ENCODE measurements at regions not wholly inside any gene's neighbourhood (a gene's known extent, or its start where the extent isn't known, plus 50 kb on each side); places are given as distances from the start of the nearest gene placed in this dataset.

DNA sequence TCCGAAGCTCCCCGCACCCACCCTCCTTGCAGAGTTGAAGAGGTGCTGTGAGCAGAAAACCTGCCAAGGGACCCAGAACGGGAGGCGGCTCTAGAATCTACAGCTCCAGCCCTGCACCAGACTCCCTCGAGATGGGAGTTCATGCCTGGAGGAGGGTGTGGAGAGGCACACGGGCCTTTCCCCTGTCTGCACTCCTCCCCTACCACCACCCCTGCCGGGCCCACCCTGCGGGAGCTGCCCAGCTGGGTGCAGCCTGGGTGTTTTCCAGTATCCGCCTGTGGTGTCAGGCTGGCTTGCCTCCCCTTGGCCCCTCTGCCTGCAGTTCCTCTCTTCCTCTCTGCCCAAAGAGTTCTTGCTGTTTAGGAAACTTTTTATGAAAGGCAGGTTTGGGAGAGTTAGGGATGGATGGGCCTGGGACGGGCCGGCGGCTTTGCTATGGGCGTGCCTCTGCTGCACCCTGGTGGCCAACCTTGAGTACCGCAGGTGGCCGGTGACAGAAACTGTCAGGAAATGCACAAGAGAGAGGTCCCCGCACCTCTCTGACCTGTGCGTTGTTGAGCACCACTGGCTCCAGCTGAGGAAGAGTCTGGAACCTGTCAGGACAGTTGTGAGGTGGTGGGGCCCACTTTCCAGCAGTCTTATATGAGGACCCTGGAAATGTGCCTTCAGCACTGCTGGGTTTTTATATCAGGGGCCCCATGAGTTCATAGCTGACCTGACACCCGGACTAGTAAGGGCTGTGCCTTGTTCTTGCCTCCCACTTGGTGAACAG, 354.1 kb downstream of the SEC14L1 start:
- Histone ChIP-seq H3K4me3 (no peak overlapping the region), H3K9ac (ENCODE audit: insufficient read depth in 1 of 2, low read depth in 2 of 2, low read length in 2 of 2) (no peak overlapping the region), H3K4me1 (replicated peaks in 1 of 2; ENCODE audit: control insufficient read depth in 2 of 2, insufficient read depth in 2 of 2, low read length in 2 of 2) (peaks cover 0 to 10% of the 10 kb centered on the region in 2 experiments; a peak in 1 of 5 replicates), H3K27me3 (ENCODE audit: control insufficient read depth in 2 of 2, insufficient read depth in 2 of 2, low read length in 2 of 2) (no peaks in the 10 kb centered on the region), H2AFZ (ENCODE audit: low read depth, low read length) (no peak overlapping the region), H3K4me2 (ENCODE audit: insufficient read depth, low read length) (no peak overlapping the region), H3K36me3 (ENCODE audit: control insufficient read depth, insufficient read depth, low read length) (peaks cover 74% of the 10 kb centered on the region; the same call in 2 of the 3 replicates), H3K9me3 (replicated peaks; ENCODE audit: control insufficient read depth, insufficient read depth, low read depth, low read length) (no peaks in the 10 kb centered on the region), H3K79me2 (ENCODE audit: control insufficient read depth, insufficient read depth, low read length) (no peaks in the 10 kb centered on the region), H4K20me1 (replicated peaks; ENCODE audit: control insufficient read depth, insufficient read depth, low read length) (peaks cover 6% of the 10 kb centered on the region; the same call in 1 of the 2 replicates), H3K9me1 (ENCODE audit: control insufficient read depth, insufficient read depth, low read length) (no peaks in the 10 kb centered on the region), H3K27ac (ENCODE audit: extremely low read depth, low read depth, low read length) (no peak overlapping the region)
- 45% methylated on average over 17 of the region's 18 CpGs for WGBS (ENCODE audit: insufficient coverage, low coverage, missing lambda C conversion rate)
- intact Hi-C loops (cut with micrococcal nuclease) (loop anchor here (1.0 kb wide), 3 partner anchors 65 to 164 kb away; no protein-coding TSS in a partner anchor), in situ Hi-C loops (cut with MboI) (loop anchor here (5.0 kb wide), 1 partner anchor 68 kb away; no protein-coding TSS in a partner anchor)
- BruUV-seq (replicated peaks), result no TSS peak
- ATAC-seq, result peak; percentile 94
- CTCF ChIA-PET (ENCODE audit: low intra/inter-chr PET ratio), result interaction anchor here (0.8 to 4.1 kb wide), 4 partner anchors 64 to 627 kb away, joined by 3 to 43 read pairs (median 23); no protein-coding TSS in a partner anchor
- FAIRE-seq, result peak; percentile 90
- POLR2A ChIA-PET, result interaction anchor here (0.9 to 1.2 kb wide), 2 partner anchors 66 to 163 kb away, joined by 3 to 5 read pairs; no protein-coding TSS in a partner anchor
- peak; percentile 77 to 84 (median 83) for DNase-seq (ENCODE audit: extremely low read depth in 1 of 4, low spot score in 3 of 4)
- TF ChIP-seq TCFL5 (CRISPR knock-in tag; conservative IDR thresholded peaks at IDR 0.05) (no peak), FOXM1 (IDR thresholded peaks at IDR 0.05; ENCODE audit: low read depth) (no peak), FOXM1 (CRISPR knock-in tag; IDR thresholded peaks at IDR 0.05; ENCODE audit: low read depth) (no peak), C11orf30 (IDR thresholded peaks at IDR 0.05; ENCODE audit: low read depth) (no peak), RAD21 (CRISPR knock-in tag; conservative IDR thresholded peaks at IDR 0.05 in 1 of 2, IDR thresholded peaks at IDR 0.05 in 1 of 2) (peak; percentile 96 to 99), RBM22 (IDR thresholded peaks at IDR 0.05; ENCODE audit: low read depth, low read length, poor library complexity, severe bottlenecking) (peak; percentile 34), ZNF175 (CRISPR knock-in tag; IDR thresholded peaks at IDR 0.05; ENCODE audit: low read depth) (no peak), SUPT5H (IDR thresholded peaks at IDR 0.05) (no peak), KAT2B (IDR thresholded peaks at IDR 0.05; ENCODE audit: low read depth, low read length) (no peak), NCOR1 (IDR thresholded peaks at IDR 0.05) (no peak)
- TF ChIP-seq, protein P1, sequence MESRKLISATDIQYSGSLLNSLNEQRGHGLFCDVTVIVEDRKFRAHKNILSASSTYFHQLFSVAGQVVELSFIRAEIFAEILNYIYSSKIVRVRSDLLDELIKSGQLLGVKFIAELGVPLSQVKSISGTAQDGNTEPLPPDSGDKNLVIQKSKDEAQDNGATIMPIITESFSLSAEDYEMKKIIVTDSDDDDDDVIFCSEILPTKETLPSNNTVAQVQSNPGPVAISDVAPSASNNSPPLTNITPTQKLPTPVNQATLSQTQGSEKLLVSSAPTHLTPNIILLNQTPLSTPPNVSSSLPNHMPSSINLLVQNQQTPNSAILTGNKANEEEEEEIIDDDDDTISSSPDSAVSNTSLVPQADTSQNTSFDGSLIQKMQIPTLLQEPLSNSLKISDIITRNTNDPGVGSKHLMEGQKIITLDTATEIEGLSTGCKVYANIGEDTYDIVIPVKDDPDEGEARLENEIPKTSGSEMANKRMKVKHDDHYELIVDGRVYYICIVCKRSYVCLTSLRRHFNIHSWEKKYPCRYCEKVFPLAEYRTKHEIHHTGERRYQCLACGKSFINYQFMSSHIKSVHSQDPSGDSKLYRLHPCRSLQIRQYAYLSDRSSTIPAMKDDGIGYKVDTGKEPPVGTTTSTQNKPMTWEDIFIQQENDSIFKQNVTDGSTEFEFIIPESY (CRISPR knock-in tag; IDR thresholded peaks at IDR 0.05), result peak; percentile 62; the same call in 1 of the 2 replicates
- TF ChIP-seq, protein P2, sequence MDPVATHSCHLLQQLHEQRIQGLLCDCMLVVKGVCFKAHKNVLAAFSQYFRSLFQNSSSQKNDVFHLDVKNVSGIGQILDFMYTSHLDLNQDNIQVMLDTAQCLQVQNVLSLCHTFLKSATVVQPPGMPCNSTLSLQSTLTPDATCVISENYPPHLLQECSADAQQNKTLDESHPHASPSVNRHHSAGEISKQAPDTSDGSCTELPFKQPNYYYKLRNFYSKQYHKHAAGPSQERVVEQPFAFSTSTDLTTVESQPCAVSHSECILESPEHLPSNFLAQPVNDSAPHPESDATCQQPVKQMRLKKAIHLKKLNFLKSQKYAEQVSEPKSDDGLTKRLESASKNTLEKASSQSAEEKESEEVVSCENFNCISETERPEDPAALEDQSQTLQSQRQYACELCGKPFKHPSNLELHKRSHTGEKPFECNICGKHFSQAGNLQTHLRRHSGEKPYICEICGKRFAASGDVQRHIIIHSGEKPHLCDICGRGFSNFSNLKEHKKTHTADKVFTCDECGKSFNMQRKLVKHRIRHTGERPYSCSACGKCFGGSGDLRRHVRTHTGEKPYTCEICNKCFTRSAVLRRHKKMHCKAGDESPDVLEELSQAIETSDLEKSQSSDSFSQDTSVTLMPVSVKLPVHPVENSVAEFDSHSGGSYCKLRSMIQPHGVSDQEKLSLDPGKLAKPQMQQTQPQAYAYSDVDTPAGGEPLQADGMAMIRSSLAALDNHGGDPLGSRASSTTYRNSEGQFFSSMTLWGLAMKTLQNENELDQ (CRISPR knock-in tag; IDR thresholded peaks at IDR 0.05; ENCODE audit: borderline replicate concordance), result no peak
- TF ChIP-seq, protein P3, sequence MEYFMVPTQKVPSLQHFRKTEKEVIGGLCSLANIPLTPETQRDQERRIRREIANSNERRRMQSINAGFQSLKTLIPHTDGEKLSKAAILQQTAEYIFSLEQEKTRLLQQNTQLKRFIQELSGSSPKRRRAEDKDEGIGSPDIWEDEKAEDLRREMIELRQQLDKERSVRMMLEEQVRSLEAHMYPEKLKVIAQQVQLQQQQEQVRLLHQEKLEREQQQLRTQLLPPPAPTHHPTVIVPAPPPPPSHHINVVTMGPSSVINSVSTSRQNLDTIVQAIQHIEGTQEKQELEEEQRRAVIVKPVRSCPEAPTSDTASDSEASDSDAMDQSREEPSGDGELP (CRISPR knock-in tag; IDR thresholded peaks at IDR 0.05; ENCODE audit: borderline replicate concordance), result peak; percentile 49; the same call in 1 of the 2 replicates
- TF ChIP-seq, protein P4, sequence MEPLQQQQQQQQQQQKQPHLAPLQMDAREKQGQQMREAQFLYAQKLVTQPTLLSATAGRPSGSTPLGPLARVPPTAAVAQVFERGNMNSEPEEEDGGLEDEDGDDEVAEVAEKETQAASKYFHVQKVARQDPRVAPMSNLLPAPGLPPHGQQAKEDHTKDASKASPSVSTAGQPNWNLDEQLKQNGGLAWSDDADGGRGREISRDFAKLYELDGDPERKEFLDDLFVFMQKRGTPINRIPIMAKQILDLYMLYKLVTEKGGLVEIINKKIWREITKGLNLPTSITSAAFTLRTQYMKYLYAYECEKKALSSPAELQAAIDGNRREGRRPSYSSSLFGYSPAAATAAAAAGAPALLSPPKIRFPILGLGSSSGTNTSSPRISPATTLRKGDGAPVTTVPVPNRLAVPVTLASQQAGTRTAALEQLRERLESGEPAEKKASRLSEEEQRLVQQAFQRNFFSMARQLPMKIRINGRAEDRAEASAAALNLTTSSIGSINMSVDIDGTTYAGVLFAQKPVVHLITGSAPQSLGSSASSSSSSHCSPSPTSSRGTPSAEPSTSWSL (CRISPR knock-in tag; IDR thresholded peaks at IDR 0.05; ENCODE audit: borderline replicate concordance), result no peak
